ENCODE measurements at regions not wholly inside any gene's neighbourhood (a gene's known extent, or its start where the extent isn't known, plus 50 kb on each side); places are given as distances from the start of the nearest gene placed in this dataset.

DNA sequence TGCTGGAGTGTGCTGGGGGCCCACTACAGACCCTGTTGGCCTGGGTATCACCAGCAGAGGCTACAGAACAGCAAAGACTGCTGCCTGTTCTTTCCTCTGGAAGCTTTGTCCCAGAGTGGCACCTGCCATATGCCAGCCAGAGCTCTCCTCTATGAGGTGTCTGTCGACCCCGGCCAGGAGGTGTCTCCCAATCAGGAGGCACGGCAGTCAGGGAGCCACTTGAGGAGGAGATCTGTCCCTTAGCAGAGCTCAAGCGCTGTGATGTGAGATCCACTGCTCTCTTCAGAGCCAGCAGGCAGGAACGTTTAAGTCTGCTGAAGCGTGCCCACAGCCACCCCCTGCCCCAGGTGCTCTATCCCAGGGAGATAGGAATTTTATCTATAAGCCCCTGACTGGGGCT lies 316.2 kb downstream of the ETV1 start:
- TF ChIP-seq POLR2AphosphoS5 (IDR thresholded peaks at IDR 0.05; ENCODE audit: low read depth, low read length), result no peak
- no peak for TF ChIP-seq SIN3A (IDR thresholded peaks at IDR 0.05; ENCODE audit: borderline replicate concordance, insufficient read depth, low read length)
- no peak for TF ChIP-seq TAF1 (IDR thresholded peaks at IDR 0.05; ENCODE audit: borderline replicate concordance, insufficient read depth, low read length)
- TF ChIP-seq, protein P1, sequence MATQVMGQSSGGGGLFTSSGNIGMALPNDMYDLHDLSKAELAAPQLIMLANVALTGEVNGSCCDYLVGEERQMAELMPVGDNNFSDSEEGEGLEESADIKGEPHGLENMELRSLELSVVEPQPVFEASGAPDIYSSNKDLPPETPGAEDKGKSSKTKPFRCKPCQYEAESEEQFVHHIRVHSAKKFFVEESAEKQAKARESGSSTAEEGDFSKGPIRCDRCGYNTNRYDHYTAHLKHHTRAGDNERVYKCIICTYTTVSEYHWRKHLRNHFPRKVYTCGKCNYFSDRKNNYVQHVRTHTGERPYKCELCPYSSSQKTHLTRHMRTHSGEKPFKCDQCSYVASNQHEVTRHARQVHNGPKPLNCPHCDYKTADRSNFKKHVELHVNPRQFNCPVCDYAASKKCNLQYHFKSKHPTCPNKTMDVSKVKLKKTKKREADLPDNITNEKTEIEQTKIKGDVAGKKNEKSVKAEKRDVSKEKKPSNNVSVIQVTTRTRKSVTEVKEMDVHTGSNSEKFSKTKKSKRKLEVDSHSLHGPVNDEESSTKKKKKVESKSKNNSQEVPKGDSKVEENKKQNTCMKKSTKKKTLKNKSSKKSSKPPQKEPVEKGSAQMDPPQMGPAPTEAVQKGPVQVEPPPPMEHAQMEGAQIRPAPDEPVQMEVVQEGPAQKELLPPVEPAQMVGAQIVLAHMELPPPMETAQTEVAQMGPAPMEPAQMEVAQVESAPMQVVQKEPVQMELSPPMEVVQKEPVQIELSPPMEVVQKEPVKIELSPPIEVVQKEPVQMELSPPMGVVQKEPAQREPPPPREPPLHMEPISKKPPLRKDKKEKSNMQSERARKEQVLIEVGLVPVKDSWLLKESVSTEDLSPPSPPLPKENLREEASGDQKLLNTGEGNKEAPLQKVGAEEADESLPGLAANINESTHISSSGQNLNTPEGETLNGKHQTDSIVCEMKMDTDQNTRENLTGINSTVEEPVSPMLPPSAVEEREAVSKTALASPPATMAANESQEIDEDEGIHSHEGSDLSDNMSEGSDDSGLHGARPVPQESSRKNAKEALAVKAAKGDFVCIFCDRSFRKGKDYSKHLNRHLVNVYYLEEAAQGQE (IDR thresholded peaks at IDR 0.05; ENCODE audit: insufficient read depth in 1 of 2, low read depth in 2 of 2, low read length in 2 of 2), result no peak
- no peak for TF ChIP-seq FOXP2 (optimal IDR thresholded peaks at IDR 0.05; ENCODE audit: borderline replicate concordance, extremely low read depth, extremely low read length, insufficient read depth)

DNA sequence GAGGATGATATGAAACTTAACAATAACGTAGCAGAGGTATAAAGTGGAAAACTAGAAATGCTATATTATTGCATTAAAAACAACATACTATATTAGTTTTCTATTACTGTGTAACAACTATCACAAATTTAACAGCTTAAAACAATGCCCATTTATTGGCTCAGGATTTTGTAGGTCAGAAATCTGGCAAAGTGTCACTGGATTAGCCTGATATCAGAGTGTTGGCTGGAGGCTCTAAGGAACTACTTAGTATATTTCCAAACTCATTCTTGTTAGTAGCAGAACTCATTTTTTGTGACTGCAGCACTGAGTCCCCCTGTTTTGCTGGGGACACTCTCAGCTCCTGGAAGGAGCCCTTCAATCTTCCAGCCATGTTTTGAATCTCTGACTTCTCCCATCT lies 306.8 kb downstream of the ETV1 start:
- no peak for TF ChIP-seq FOXP2 (optimal IDR thresholded peaks at IDR 0.05; ENCODE audit: borderline replicate concordance, extremely low read depth, extremely low read length, insufficient read depth)
- no peak for TF ChIP-seq TAF1 (IDR thresholded peaks at IDR 0.05; ENCODE audit: borderline replicate concordance, insufficient read depth, low read length)
- TF ChIP-seq, protein P1 (IDR thresholded peaks at IDR 0.05; ENCODE audit: insufficient read depth in 1 of 2, low read depth in 2 of 2, low read length in 2 of 2), result no peak
- TF ChIP-seq POLR2AphosphoS5 (IDR thresholded peaks at IDR 0.05; ENCODE audit: low read depth, low read length), result no peak
- TF ChIP-seq SIN3A (IDR thresholded peaks at IDR 0.05; ENCODE audit: borderline replicate concordance, insufficient read depth, low read length), result no peak

DNA sequence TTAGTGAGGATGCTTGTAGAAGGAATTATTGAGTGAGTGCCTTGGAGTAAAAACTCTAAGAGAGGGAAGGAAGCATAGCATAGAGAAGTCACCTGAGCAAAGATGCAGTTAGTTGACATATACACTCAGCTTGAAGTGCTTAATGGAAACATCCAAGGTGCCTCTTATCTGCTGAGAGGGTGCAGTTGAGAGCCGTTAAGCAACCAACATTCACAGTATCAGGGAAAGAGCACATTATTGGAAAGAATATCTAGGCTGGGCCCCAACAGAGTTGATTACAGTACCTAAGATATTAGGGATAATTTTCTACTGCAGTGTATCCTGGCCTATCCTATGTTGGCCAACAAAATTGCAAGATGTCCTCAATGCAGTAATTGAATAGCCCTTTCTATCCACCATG lies 302.0 kb downstream of the ETV1 start:
- no peak for TF ChIP-seq TAF1 (IDR thresholded peaks at IDR 0.05; ENCODE audit: borderline replicate concordance, insufficient read depth, low read length)
- TF ChIP-seq SIN3A (IDR thresholded peaks at IDR 0.05; ENCODE audit: borderline replicate concordance, insufficient read depth, low read length), result no peak
- TF ChIP-seq, protein P1 (IDR thresholded peaks at IDR 0.05; ENCODE audit: insufficient read depth in 1 of 2, low read depth in 2 of 2, low read length in 2 of 2), result no peak
- TF ChIP-seq POLR2AphosphoS5 (IDR thresholded peaks at IDR 0.05; ENCODE audit: low read depth, low read length), result no peak
- TF ChIP-seq FOXP2 (optimal IDR thresholded peaks at IDR 0.05; ENCODE audit: borderline replicate concordance, extremely low read depth, extremely low read length, insufficient read depth), result no peak

DNA sequence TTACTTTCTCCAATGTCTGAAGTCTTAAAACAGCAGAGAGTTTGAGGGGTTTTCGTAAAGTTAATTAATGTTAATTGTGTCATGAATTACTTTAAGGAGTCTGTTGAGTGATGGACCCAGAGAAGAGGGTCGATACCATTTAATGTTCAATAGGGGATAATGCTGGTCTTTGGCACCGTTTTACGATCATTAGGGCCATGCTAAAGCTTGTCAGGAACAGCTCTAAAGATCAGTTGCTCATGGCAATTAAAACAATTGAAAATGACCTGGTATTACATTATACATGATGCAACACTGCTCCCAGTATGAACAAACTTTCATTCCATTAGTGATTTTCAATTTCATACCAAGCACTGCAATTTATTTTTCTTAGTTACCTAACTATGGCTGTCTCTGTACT lies 296.9 kb downstream of the ETV1 start:
- TF ChIP-seq POLR2AphosphoS5 (IDR thresholded peaks at IDR 0.05; ENCODE audit: low read depth, low read length) (no peak), SIN3A (IDR thresholded peaks at IDR 0.05; ENCODE audit: borderline replicate concordance, insufficient read depth, low read length) (no peak), FOXP2 (optimal IDR thresholded peaks at IDR 0.05; ENCODE audit: borderline replicate concordance, extremely low read depth, extremely low read length, insufficient read depth) (no peak), TAF1 (IDR thresholded peaks at IDR 0.05; ENCODE audit: borderline replicate concordance, insufficient read depth, low read length) (no peak)
- TF ChIP-seq, protein P1 (IDR thresholded peaks at IDR 0.05; ENCODE audit: insufficient read depth in 1 of 2, low read depth in 2 of 2, low read length in 2 of 2), result no peak

DNA sequence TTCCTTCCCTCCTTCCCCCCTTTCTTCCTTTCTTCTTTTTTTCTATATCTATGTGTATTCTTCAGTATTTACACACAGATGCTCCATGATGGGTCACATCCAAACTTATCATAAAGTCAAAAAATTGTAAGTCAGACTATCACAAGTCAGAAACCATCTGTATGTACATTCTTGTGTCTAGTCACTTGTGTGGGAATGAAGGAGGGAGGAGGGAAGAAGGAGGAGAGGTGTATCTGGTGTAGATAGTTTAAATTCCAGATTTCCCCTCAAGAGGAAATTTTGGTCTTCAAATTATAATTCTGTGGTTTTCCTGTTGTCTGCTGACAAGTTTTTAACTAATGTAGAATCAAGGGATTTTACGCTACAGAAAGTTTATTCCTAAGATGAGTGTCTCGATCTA lies 287.2 kb downstream of the ETV1 start:
- TF ChIP-seq POLR2AphosphoS5 (IDR thresholded peaks at IDR 0.05; ENCODE audit: low read depth, low read length) (no peak), FOXP2 (optimal IDR thresholded peaks at IDR 0.05; ENCODE audit: borderline replicate concordance, extremely low read depth, extremely low read length, insufficient read depth) (no peak), TAF1 (IDR thresholded peaks at IDR 0.05; ENCODE audit: borderline replicate concordance, insufficient read depth, low read length) (no peak), SIN3A (IDR thresholded peaks at IDR 0.05; ENCODE audit: borderline replicate concordance, insufficient read depth, low read length) (no peak)
- TF ChIP-seq, protein P1 (IDR thresholded peaks at IDR 0.05; ENCODE audit: insufficient read depth in 1 of 2, low read depth in 2 of 2, low read length in 2 of 2), result no peak
